Iris pigment epithelial cell (primary cell): ENCODE measurements at regions not wholly inside any gene's neighbourhood (a gene's known extent, or its start where the extent isn't known, plus 50 kb on each side); places are given as distances from the start of the nearest gene placed in this dataset.

Experiments used
- DNase-seq: peaks from one replicate; pipeline ENCODE4 v3.0.0-alpha.2; 2011; ENCODE audit warnings: low read depth

DNA sequence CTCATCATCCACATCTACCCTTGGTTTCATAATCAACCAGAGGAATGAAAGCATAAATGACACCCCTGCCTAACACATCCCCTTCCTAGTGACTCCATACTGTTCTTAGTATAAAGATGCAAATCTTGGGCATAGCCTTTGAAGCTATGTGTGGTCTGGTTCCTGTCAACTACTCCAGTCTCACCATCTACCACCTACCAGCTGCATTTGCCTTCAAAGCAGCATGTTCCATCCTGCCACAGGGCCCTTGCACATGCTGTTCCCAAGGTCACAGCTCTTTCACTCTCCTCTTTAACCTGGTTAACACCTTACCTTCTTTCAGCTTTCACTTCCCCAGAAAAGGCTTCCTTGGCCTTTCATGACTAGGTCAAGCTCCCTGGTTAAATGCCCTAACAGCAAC is 62.3 kb upstream of the ARHGEF3 start:
- no peak for DNase-seq

- peak; percentile 86 for DNase-seq
These were observed 60.8 kb upstream of the ARHGEF3 start for GRCh38 chr3:56862352-56863062.

- no peak for DNase-seq
These were observed 59.8 kb upstream of the ARHGEF3 start for GRCh38 chr3:56861511-56861910.

DNA sequence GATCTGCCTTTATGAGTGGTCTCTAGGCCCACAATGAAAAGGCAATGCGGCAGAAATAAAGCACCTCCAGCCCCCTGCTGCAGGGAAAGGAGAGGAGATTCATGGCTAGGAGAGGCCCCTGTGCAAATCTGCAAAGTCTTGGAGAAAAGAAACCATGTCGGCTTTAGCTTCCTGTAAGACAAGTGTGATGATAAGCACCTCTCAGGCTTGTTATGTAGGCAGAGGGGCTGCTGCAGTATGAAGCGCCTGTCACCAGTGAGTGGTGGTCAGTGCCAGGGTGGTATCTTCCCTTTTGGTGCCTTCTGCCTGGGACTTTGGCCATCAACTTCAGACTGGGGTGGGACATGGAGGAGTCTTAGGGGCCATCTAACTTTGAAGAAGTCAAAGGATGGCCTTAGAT is 59.2 kb upstream of the ARHGEF3 start:
- no peak for DNase-seq

DNA sequence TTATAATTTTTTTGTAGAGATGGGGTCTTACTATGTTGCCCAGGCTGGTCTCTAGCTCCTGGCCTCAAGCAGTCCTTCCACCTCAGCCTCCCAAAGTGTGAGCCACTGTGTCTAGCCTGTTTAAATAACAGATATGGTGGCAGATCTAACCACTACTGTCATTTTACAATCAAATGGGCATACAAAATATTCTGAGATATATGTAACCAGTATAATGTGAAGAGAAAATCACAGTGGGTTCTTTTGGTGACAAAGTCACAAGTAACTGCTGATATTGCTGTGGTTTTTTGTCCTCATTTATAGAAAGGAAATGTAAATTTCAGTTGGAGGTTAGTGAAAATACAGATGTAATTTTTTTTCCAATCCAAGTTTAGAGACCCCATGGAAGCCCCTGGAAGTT is 58.6 kb upstream of the ARHGEF3 start:
- DNase-seq = no peak

DNA sequence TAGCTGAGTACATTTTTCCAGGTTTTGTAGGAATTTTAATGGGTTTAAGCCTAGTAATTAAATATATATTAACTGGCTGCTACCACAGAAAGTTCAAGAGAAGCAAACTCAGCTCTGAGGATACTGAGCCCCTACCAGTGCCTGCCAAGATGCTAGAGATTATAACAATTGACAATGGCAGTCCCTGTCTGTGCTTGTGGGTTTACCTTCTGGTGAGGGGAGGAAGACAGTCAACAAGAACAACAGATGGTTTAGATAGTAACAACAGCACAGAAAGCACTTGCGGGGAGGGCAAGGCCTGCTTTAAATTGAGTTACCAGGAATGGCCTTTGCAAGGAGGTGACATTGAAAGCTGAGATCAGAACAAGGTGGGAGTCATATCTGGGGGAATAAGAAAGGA is 56.6 kb upstream of the ARHGEF3 start:
- no peak for DNase-seq

DNA sequence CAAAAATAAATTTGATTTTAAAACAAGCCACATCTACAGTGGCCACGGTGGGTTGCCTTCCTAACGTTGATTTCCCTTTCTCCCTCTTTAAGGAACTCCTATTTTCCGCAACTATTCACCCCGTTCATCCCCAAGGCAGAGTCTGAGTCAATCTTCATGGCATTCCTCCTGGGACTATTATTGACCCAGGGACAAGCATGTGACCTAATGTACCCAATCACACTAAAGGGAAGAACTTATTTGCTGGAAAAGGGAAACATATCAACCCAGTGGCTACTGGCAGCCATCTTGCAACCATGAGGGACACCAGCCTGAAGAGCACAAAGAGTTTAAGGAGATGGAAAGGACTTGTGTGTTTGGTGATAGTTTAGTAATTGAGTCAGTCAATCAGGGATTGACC is 55.4 kb upstream of the ARHGEF3 start:
- no peak for DNase-seq

- DNase-seq = no peak
These were observed 55.0 kb upstream of the ARHGEF3 start for GRCh38 chr3:56856752-56857151.

DNA sequence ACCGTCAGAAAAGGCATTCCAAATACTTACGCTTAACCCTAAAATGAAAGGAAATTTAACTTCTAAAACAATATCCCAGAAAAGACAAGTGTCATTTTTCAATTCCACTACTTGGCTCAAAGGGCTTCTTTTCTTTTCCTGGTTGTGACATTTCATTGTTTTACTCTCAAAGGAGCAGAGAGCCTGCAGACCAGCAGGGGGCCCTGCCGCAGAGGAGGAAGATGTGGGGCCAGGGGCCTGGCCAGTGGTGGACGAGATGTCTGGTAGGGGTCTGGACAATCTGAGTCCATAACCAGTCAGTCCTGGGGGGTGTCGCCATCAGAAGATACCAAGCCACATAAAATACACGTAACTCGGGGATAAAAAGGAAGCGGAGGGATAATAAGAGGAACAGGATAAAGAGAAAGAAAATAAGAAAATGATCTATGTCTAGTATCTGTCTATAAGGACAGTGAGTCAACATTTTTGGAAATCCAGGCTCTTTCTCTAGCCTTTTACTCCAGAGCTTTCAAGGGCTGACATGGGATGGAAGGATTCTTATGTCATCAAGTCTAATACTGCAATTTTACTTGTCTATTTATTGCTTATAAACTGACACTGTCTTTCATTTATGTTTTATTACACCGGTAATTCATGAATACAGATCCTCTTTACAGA is 54.2 kb upstream of the ARHGEF3 start:
- DNase-seq = peak; percentile 57

DNA sequence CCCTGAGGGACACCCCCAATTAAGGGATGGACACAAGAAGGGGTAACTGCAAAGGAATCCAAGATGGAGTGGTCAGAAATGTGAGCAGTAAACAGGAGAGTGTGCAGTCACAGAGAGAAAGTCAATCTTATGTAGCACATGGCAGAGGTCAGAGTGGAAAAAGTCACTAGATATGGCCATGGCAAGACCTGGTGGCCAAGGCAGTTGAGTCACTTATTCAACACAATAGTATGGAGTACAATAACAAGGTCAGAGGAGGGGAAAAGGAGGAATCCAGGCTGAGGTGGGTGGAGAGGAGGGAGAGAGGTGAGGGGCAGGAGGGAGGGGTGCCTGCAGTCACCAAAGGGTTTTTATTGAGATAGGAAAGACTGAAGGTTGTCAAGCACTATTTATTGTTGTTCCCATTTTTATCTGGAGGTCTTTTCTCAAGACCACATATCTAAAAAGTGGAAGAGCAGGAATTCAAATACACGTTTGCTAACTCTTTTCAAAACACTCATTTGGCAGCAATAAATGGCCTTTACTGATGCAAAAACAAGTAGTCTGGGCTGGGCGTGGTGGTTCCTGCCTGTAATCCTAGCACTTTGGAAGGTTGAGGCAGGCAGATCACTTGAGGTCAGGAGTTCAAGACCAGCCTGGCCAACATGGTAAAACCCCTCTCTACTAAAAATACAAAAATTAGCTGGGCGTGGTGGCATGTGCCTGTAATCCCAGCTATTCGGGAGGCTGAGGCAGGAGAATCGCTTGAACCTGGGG is 53.3 kb upstream of the ARHGEF3 start:
- DNase-seq = no peak

DNA sequence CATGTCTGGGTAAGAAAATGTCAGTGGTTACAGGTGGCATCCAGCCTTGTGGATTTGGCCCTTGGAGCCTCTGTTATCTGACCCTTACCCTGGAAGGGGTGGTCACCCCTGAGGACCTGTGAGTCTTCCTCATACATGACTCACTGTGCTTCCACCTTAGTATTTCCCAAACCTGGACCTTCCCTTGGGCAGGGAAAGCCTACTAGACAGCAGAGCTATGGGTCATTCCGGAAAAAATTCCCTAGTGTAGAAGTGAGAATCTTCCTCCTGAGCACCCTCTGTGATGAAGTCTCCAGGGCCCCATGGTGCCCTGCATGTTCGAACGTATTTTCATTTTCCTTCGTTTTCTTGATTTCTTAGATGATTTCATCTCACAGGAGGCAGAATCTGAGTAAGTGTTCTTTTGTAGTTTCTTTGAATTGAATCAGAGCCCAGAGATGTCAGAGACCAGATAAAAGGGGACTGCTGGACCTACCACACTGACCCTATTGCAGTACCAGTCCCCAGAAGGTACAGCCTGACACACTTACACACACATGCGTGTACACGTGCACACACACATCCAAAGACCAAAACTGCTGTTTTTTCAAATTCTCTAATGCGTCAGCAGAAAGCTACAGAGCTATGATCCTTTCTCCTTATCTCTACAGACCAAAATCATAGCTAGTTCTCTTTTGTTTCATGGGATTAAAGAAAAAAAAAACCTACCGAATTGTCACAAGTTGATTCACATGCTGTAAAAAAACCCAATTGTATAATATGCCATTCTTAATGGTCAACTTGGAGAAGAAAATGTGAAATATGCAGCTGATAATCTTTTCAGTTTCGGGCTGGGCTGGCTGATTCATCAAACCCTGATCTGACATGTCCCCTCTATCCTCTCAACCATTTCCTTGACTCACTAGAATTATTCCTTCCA is 50.5 kb upstream of the ARHGEF3 start:
- peak; percentile 87 for DNase-seq
